Skin of body (tissue), 1 donor: ENCODE measurements at regions not wholly inside any gene's neighbourhood (a gene's known extent, or its start where the extent isn't known, plus 50 kb on each side); places are given as distances from the start of the nearest gene placed in this dataset.

Experiments
- DNase-seq: peaks from one replicate; lab custom pipeline; 2025; lab: John Stamatoyannopoulos, UW

DNA sequence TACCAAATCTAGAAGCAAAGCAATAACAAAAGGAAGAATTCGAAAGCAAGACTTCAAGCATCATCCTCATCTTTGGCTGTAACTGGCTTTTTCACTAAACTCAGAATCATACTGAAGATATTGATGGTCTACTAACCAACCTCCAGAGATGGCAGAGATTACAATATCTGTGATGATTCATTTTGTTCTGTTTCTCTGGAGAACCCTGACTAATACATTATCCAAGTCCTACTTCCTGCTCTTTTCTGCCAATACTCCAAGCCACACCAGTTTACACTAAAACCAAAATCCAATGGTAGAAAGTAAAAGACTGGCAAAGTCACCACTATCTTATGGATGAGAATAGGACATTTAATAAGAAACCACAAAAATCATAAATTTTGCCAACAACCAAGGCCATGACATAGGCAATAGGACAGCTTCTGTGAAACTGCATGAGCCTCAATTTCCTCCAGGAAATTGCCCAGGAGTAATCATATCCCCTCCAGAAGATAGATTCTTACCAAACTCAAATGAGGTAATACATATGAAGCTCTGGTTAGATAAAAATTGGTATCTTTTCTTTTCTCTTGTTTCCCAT, 159.8 kb downstream of the METTL4 start:
- DNase-seq, result no peak

DNA sequence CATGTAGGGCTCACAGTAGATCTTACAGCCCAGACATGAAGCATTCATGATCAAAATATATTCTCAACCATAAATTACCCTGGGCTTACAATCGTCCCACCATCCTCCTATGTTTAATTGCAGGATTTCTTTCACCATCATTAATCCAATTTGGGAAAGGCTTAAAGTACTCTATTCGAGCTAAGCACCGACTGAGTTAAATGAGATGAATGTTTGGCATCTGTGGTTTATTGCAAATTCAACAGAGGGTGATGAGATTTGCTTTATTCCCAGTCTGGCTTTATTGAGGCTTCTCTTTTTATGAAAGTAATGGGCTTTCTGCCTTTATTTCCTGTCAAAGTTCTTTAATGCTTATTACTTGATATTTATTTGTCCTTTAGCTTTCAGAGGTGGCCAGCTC, 159.0 kb downstream of the METTL4 start:
- no peak for DNase-seq

DNA sequence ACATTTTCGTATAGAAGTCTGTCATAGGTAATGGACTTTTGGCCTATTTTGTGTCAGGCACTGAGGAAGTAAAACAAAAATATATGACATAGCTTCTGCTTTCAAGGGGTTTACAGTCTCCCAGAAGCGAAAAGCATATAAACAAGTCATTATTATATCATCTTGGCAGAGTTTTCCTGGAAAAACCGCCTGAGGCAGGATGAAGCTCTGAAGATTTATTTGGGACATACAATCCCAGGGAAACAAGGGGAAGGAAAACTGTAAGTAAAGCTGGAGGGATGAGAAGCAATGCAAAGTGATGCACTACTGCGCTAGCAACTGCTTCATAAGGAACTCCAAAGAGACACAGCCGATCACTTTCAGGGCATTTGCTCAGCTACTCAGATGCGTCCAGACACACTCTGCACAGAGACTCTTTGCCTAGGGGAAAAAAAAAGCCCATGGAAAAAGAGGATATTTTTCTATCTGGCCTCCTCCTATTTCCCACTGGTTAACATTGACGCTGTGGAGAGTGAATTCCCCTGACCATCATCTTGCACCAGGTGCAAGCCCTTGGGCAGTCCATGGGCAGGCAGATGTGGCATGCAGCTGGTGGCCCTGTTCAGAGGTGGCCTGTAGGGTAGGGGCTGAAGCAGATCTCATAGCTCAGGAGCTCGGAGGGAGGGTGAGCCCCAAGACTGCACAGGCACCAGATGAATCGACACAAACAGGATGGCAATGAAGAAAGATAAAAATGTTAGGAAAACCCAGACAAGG, 158.1 kb downstream of the METTL4 start:
- DNase-seq, result no peak

DNA sequence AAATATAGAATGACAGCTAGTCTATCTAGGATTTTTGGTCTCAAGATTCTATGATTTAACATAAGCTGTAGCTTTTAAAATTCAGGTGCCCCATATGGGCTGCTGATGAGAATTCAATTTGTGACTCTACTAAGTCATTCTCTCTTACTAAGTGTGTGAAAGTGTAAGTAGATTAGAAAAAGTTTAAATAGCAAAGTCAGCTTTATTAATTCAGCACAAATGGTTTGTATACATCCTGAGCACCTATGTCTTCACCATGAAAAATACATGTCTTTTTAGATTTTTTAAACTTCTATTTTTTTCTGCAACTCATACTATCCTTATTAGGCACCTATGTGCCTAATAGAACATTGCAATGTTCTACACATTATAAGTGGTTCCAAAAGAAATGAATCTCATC, 157.1 kb downstream of the METTL4 start:
- DNase-seq, result no peak

DNA sequence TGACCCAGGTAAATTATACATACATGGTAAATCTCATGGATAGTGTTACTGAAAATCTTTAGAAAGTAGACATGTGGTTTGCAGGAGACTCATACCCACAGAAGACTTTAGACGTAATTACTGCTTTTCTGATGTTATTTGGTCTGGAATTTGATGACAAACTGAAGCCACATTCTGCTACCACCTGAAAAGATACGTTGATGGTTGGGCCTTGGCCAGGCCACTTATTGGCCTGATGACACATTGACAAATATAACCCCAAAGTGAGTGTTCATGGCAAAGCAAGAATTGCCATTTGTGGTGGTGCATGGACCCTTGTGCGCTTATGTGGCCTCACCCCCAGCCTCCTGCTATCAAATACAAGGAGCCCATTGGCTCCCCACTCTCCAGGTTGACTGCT, 155.6 kb downstream of the METTL4 start:
- DNase-seq, result no peak

DNA sequence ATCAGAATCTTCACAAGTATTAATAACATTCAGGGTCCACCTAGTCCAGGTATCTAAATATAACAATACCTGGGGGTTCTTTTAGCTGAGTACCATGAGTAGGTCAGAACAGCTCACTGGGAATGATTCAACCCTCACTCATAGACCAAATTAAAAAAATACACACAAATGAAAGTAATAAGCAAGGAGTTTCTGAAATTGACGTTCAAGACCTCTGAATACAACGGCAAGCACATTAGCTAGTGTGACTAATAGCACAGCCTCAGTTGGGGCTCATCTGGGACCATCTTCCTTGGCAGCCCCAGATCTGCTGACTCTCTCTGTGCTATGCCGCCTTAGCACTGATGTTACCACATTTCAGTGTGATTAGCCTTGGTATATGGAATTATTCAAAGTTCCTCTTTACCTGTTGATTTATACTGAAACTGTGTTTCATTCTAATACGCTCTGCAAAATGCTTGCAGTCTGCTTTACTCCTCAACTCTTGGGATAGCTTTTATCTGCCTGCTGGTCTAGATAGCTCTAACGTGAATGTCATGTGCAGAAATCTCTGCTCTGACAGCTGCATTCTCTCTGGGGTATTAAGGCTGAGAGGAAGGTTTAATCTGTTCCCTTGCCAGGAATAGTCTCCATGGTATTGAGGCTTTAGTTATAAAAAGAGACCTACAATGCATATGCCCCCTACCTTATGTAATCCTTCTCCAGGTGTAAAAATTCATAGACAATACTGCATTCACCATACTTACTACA, 153.3 kb downstream of the METTL4 start:
- no peak for DNase-seq

DNA sequence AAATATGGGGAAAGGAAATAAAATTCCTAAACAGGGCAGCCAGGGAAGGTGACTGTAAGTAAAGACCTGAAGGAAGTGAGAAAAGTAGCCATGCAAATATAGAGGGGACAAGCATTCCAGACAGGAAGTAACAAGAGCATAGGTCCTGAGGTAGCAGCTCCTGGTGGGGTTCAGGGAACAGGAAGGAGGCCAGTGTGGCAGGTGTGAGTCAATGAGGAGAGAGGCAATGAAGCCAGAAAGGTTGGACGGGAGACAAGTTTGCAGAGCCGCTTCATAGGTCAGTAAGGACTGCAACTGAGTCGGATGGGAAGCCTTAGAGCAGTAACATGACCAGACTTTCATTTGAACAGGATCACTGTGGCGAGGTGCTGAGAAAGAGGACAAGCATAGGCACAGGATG, 150.9 kb downstream of the METTL4 start:
- DNase-seq, result no peak

DNA sequence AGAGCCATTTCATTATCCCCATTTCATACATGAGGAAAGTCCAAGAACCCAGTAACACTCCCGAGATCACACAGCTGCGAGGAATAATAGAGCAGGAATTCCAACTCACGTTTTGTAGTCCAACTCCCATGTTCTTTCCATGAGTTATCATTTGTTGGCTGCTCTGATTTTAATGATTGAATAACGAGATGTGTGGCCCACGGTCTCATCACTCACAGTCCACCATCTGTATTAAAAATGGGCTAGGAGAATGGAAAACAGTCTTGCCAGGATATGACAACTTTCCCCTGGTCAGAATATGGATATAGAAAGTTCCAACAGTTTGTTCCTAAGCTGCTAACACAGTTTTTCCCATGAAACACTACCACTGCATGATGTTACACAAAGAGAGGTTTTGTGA, 147.5 kb downstream of the METTL4 start:
- no peak for DNase-seq

DNA sequence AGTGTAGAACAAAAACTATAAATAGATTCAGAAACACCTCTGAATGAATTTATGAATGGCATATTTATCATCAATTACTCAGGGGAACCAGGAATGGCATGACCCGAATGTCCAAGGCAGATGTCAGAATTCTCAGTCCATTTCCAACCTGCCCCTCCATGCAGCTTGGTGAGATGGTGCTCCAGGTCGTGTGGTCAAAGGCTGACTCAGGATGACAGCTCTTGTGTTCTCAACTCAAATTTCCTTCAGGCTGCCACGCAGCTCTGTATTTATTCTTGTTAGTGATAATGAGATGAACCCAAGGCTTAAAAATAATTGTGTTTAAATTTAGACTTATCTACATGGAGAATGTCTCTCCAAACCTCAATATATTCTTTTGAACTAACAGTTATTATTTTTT, 146.9 kb downstream of the METTL4 start:
- no peak for DNase-seq

DNA sequence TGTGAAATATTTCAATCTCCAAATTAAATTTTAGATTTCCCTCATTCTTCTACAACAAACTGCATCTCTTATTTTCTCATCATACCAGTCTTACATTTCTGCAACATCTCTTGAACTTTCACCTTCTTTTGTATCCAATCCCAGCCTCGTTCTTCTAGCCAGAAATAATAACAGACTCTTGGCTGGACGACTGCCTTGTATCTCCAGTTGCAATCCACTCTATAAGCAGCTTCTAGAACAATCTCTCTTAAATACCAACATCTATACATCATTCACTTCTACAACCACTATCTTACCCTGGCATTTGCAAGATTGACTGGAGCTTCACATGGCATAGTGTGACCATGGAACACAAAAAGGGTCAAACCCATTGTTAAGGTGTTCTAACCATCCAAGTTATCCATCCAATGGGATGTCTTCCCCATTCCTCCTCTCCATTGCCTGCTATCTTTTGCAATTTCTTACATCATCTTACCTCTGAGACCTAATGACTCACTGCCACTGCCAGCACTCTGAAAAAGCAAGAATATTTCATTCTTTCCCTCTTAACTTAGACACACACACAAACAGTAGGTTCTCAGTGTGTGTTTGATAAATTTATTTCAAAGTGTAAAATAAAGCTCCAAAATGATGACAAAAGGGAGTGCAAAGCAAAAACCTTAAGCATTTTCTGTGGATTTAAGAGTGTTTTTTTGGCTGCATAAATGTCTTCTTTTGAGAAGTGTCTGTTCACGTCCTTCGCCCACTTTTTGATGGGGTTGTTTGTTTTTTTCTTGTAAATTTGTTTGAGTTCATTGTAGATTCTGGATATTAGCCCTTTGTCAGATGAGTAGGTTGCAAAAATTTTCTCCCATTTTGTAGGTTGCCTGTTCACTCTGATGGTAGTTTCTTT, 145.6 kb downstream of the METTL4 start:
- DNase-seq, result no peak

DNA sequence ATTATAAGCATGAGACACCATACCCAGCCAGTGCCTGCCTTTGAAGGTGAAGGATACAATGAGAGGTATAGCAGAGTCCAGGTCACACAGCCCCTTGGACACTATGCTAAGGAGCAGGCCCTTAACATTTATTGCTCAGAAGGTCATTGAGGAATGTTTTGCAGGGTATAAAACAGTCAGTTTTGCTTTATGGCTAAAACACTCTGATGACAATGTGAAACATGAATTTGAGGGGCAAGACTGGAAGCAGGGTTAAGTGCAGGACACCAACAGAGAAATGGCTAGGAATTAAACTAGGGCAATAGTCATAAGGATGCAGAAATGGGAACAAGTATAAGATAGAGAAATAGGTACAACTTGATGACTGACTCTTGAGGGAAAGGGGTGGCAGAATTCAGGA, 141.1 kb downstream of the METTL4 start:
- DNase-seq, result no peak

DNA sequence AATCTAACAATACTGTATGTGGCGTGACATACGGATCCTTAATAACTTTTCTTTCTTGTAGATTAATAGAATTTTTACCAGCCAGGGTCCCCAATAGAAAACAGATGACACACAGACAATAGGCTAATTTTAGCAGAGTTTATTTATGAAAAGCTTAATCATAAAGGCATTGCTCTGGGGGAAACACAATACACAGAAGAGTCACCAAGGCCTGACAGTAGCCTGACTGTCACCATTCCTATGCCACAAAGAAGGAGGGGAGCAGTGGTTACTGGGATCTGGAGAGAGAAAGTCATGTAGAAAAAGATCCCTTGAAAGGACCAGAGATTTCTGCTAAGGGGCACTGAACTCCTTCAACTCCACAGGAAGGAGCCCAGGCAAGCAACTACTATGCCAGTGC, 139.5 kb downstream of the METTL4 start:
- peak; percentile 3 for DNase-seq

DNA sequence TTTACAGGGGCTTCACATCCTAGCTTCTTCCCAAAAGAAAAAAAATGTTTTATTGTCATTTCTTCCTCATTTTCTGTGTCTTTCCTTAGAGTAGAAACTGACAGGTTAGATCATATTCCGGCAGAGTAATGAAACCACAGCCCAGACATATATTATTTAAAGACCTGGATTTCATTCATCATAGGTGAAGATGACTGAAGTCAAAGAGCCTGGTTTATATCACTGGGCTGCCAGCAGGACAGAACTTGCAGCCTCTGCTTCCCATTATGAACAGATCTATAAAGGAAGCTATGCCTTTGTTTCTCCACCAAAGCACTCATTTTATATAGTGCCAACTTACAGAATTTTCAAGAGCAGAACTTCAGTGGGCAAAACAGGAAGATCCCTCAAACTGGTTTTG, 137.9 kb downstream of the METTL4 start:
- DNase-seq, result no peak

DNA sequence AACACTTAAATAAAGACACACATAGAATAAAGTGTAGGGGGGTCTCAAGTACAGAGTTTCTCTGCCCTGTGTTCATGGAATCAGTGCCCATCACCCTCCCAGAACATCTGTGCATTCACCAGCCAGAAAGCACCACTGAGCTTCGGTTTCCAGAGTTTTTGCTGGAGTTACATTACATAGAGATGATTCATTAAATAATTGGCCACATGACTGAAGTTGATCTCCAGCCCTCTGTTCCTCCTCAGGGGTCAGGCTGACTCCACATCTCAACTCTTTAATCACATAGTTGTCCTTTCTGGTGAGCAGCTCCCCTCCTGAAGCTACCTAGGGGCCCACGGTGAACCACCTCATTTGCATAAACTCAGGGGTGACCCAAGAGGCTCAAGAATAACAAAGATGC, 129.8 kb downstream of the METTL4 start:
- no peak for DNase-seq

DNA sequence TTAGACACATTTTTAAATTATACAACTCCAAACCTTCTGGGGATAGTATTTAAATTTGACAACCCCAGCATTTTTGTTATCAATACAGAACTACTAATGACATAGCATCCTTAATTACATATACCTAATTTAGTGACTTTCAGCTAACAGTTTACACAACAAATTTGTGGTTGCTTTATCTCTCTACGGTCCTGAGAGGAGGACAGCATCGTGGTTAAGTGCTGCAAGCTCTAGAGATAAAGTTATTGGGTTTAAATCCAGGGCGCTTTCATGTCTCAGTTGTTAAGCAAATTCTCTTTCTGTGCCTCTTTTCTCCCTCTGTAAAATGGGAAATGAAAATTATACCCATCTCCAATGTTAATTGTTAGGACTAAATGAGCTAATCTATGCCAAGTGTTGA, 129.3 kb downstream of the METTL4 start:
- no peak for DNase-seq

DNA sequence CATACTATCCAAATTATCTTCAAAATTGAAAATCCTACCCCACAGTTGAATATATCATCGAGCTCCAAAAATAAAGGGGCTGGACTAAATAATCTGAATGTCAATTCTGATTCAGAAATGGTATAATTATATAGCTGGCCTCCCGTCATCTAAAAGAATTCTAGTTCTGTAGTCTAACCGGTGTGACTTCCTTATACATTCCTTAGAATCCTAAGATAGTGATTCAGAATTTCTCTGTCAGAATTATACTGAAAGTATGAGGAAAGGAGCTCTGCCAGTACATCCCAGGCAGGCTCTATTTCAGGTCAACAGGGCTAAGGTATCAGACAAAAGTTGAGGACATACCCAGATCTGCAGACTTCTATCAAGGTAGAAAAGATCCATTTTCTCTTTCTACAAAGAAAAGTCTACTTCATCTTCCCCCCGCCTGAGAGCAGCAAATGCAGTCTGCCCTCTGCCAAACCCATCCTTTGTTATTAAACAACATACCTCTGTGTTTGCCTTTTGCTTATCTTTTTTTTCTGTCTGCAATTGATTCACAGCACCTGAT, 128.5 kb downstream of the METTL4 start:
- no peak for DNase-seq

DNA sequence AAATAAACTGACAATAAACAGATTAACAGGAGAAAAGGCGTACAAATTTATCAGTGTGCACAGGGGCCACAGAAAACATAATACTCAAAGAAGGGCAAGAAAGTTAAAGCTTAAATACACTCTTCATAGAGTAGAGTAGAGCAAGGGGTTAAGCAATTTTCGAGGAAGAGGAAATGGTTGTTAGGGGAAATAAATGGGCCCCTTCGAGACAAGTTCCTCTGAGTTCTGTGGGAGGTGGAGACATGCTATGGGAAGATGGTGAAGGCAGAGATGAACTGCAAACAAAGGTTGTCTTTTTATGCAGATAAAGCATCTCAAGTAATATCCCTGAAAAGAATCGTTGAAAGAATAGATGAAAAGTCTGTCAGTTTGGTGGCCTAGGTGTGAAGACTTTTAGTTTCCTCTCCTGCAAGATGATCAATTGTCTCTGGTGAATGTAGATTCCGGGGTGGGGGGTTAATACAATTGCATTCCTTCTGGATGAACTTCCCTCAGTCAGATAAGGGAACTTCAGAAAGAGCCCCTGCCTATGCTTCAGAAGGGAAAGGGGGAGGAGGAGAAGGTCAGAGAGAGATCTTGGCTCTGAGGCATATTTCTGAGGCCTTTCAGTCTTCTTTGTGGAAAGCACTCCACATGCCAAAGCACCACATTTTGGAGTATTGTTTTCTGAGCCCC, 127.0 kb downstream of the METTL4 start:
- DNase-seq, result no peak

DNA sequence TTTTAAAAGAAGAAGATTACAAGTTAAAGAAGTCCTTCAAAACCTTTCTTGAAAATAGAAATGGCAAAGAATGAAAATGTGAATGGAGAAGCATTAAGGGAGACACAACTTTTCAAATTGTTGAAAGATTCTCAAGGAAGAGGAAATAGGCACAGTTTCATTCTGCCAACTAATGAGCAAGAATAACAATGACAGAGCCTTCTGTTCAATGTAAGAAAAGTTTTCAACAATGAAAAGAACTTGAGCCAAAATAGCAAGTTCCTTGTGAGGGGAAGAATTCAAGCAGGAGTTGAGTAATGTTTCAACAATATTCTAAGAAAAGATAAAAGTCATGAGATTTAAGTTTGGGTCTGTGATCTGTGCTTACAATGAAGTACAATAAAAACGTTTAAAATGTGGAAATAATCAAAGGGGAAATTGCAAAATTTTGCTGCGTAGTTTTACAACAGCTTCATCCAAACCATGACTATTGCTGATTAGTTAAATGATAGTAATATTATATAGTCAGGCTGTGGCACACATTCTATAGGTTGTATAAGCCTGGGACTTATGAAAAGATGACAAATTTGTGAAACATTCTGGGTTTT, 122.6 kb downstream of the METTL4 start:
- DNase-seq, result no peak

DNA sequence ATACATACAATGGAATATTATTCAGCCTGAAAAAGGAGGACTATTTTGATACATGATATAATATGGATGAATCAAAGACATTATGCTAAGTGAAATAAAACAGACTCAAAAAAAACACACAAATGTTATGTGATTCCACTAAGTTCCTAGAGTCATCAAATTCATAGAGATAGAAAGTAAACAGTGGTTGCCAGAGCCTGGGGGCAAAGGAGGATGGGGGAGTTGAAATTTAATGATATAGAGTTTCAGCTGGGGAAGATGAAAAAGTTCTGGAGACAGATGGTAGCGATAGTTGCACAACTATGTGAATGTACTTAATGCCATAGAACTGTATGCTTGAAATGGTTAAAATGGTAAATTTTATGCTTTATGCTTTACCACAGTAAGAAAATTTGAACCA, 119.7 kb downstream of the METTL4 start:
- no peak for DNase-seq

DNA sequence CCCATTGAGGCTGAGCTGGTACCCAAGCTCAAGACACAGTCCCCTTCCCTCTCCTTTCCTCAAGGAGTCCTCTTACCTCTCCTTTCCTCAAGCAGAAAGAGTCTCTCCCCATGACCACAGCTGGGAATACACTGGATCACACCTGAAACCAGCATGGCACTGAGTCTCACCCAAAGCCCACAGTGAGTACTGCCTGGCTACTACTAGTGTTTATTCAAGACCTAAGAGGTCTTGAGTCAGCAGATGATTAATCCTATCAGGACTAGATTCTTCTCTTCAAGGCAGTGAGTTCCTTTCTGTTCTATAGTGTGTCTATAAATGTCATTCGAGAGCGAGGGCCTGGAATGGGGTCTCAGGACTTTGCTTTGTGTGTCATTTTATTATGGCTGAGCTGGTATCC, 111.4 kb downstream of the METTL4 start:
- DNase-seq, result no peak

DNA sequence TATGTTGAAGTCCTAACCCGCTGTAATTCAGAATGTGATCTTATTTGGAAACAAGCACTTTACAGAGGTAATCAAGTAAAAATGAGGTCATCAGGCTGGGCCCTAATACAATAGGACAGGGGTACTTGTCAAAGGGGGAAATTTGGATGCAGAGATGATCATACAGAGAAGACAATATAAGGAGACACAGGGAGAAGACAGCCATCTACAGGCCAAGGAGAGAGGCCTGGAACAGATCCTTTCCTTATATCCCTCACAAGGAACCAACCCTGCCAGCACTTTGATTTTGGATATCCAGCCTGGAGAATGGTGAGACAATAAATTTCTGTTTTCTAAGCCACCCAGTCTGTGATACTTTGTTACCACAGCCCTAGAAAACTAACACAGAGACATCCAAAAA, 104.3 kb downstream of the METTL4 start:
- DNase-seq, result no peak
